ENCODE measurements at regions not wholly inside any gene's neighbourhood (a gene's known extent, or its start where the extent isn't known, plus 50 kb on each side); places are given as distances from the start of the nearest gene placed in this dataset.

DNA sequence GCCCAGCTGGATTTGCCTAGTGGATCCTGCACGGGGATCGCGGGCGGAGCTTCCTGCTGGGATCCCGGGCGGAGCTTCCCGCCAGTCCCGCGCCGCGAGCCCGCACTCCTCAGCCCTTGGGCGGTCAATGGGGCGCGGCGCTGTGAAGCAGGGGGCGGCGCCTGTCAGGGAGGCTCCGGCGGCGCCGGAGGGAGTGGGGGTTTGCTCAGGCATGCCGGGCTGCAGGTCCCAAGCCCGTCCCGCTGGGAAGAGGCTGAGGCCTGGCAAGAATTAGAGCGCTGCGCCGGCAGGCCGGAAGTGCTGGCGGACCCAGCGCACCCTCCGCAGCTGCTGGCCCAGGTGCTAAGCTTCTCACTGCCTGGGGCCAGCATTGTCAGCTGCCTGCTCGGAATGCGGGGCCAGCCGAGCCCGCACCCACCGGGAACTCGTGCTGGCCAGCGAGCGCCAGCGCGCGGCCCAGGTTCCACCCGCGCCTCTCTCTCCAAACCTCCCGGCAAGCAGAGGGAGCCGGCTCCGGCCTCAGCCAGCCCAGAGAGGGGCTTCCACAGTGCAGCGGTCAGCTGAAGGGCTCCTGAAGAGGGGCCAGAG is 119.6 kb downstream of the PRR20E start:
- TF ChIP-seq, protein P1, sequence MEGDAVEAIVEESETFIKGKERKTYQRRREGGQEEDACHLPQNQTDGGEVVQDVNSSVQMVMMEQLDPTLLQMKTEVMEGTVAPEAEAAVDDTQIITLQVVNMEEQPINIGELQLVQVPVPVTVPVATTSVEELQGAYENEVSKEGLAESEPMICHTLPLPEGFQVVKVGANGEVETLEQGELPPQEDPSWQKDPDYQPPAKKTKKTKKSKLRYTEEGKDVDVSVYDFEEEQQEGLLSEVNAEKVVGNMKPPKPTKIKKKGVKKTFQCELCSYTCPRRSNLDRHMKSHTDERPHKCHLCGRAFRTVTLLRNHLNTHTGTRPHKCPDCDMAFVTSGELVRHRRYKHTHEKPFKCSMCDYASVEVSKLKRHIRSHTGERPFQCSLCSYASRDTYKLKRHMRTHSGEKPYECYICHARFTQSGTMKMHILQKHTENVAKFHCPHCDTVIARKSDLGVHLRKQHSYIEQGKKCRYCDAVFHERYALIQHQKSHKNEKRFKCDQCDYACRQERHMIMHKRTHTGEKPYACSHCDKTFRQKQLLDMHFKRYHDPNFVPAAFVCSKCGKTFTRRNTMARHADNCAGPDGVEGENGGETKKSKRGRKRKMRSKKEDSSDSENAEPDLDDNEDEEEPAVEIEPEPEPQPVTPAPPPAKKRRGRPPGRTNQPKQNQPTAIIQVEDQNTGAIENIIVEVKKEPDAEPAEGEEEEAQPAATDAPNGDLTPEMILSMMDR (IDR thresholded peaks at IDR 0.05 in 8 of 11, conservative IDR thresholded peaks at IDR 0.05 in 3 of 11): no peak
- TF ChIP-seq POLR2AphosphoS5 (IDR thresholded peaks at IDR 0.05) (no peak), POLR2A (IDR thresholded peaks at IDR 0.05) (no peak)

All from spleen (tissue), 7 donors.